SK-N-SH (cell line): ENCODE measurements at regions not wholly inside any gene's neighbourhood (a gene's known extent, or its start where the extent isn't known, plus 50 kb on each side); places are given as distances from the start of the nearest gene placed in this dataset.

Experiments
- CTCF ChIA-PET: fragments of 300-600, 350-600 bp; formaldehyde crosslinking; extraction: SDS; loops from one replicate; lab custom pipeline; 2021; lab: Yijun Ruan, JAX
- POLR2A ChIA-PET: fragments of 350-600 bp; sonication (Branson Sonifier 250); formaldehyde crosslinking; extraction: SDS; loops from one replicate; lab custom pipeline; 2020; ENCODE audit warnings: antibody characterized with exemption, inconsistent platforms; lab: Yijun Ruan, JAX
- DNase-seq: peaks from one replicate; pipeline ENCODE4 v3.0.0; 2012
- H2AFZ ChIP-seq: fragments of 200-600 bp; sonication (generic); 2 replicates; pipeline ENCODE4 v1.8.1; 2016; ENCODE audit warnings: antibody characterized with exemption, mild to moderate bottlenecking, low read depth
- H3F3A ChIP-seq: fragments of 200-600 bp; sonication (generic); replicated peaks from 2 replicates; pipeline ENCODE3; 2016; ENCODE audit warnings: antibody characterized with exemption, mild to moderate bottlenecking; ENCODE audit not compliant: insufficient read depth
- H3K27ac ChIP-seq, 2 experiments: fragments of 200-500 bp in 1 of 2; fragments of 200-600 bp in 1 of 2; sonication (Bioruptor generic) in 1 of 2; sonication (generic), shearing (Covaris generic) in 1 of 2; 2 replicates each; pipeline versions ENCODE4 v1.5.1 to v1.6.1; 2014 to 2016; ENCODE audit warnings: low read depth in 2 of 2, inconsistent platforms in 1 of 2, low read length in 1 of 2, mild to moderate bottlenecking in 1 of 2, mixed read lengths in 1 of 2
- H3K27me3 ChIP-seq: fragments of 200-600 bp; sonication (generic), shearing (Covaris generic); 2 replicates; pipeline ENCODE4 v1.6.1; 2016; ENCODE audit warnings: mixed run types; ENCODE audit not compliant: insufficient read depth
- H3K36me3 ChIP-seq, 2 experiments: fragments of 200-500 bp in 1 of 2; fragments of 200-600 bp in 1 of 2; sonication (Bioruptor generic) in 1 of 2; sonication (generic) in 1 of 2; replicated peaks in 1 of 2; 2 replicates each; pipeline versions ENCODE3 to v1.5.1; 2014 to 2016; ENCODE audit warnings: low read length in 1 of 2, mild to moderate bottlenecking in 1 of 2; ENCODE audit not compliant: insufficient read depth in 2 of 2, control insufficient read depth in 1 of 2
- H3K4me1 ChIP-seq, 2 experiments: fragments of 200-500 bp in 1 of 2; fragments of 200-600 bp in 1 of 2; sonication (Bioruptor generic) in 1 of 2; sonication (generic), shearing (Covaris generic) in 1 of 2; 2 replicates each; pipeline versions ENCODE4 v1.5.1 to v1.6.1; 2014 to 2016; ENCODE audit warnings: low read depth in 1 of 2, low read length in 1 of 2, mixed run types in 1 of 2; ENCODE audit not compliant: insufficient read depth in 2 of 2, control insufficient read depth in 1 of 2
- H3K4me2 ChIP-seq: fragments of 200-600 bp; sonication (generic), shearing (Covaris generic); 2 replicates; pipeline ENCODE4 v1.6.1; 2017; ENCODE audit warnings: mixed run types
- H3K4me3 ChIP-seq, 2 experiments: fragments of 200-500 bp in 1 of 2; fragments of 200-600 bp in 1 of 2; sonication (Bioruptor generic) in 1 of 2; sonication (generic), shearing (Covaris generic) in 1 of 2; 2 replicates each; pipeline versions ENCODE4 v1.5.1 to v1.8.1; 2014 to 2016; ENCODE audit warnings: low read depth in 2 of 2, inconsistent platforms in 1 of 2, low read length in 1 of 2, mild to moderate bottlenecking in 1 of 2, mixed read lengths in 1 of 2, moderate library complexity in 1 of 2
- H3K79me2 ChIP-seq: fragments of 200-600 bp; sonication (generic); 2 replicates; pipeline ENCODE4 v1.8.1; 2017; ENCODE audit warnings: mild to moderate bottlenecking; ENCODE audit not compliant: insufficient read depth
- H3K9ac ChIP-seq: fragments of 200-600 bp; sonication (generic); 2 replicates; pipeline ENCODE4 v1.6.1; 2017; ENCODE audit warnings: mixed run types
- H3K9me2 ChIP-seq: fragments of 200-600 bp; sonication (generic); 2 replicates; pipeline ENCODE4 v1.6.1; 2017; ENCODE audit warnings: mixed run types
- H3K9me3 ChIP-seq: fragments of 200-600 bp; sonication (generic); 2 replicates; pipeline ENCODE4 v1.6.1; 2017; ENCODE audit warnings: mixed run types, mild to moderate bottlenecking, moderate library complexity
- H4K20me1 ChIP-seq: fragments of 200-600 bp; sonication (generic); 2 replicates; pipeline ENCODE4 v1.6.1; 2017; ENCODE audit warnings: mild to moderate bottlenecking, mixed run types; ENCODE audit not compliant: insufficient read depth
- ELF1 ChIP-seq: IDR thresholded peaks from 2 replicates; pipeline ENCODE4 v1.4.0; 2012
- FOXM1 ChIP-seq: IDR thresholded peaks from 2 replicates; pipeline ENCODE4 v1.4.0; 2012; ENCODE audit warnings: low read depth, mild to moderate bottlenecking
- IRF3 ChIP-seq: fragments of 150-350 bp; IDR thresholded peaks from 2 replicates; pipeline ENCODE4 v1.6.1; 2016; ENCODE audit warnings: mild to moderate bottlenecking, low read depth, low read length
- PBX3 ChIP-seq: IDR thresholded peaks from 2 replicates; pipeline ENCODE4; 2012
- RCOR1 ChIP-seq: fragments of 150-350 bp; IDR thresholded peaks from 2 replicates; pipeline ENCODE4 v1.6.1; 2017; ENCODE audit warnings: antibody characterized with exemption, low read length
- TAF1 ChIP-seq: IDR thresholded peaks from 2 replicates; pipeline ENCODE4 v1.6.1; 2012; ENCODE audit warnings: low read depth, mild to moderate bottlenecking, low read length, moderate library complexity, borderline replicate concordance
- YY1 ChIP-seq: IDR thresholded peaks from 2 replicates; pipeline ENCODE4 v1.4.0; 2012; ENCODE audit warnings: low read depth, mild to moderate bottlenecking
- WGBS: methylation state at CpG from one replicate; pipeline ENCODE4 v1.1.6; 2017; ENCODE audit warnings: low lambda C conversion rate; 5-methylcytosine and 5-hydroxymethylcytosine counted together
- TF ChIP-seq, protein P1 (sequence below): fragments of 150-350 bp; IDR thresholded peaks from 2 replicates; pipeline ENCODE4 v1.6.1; 2017; ENCODE audit warnings: antibody characterized with exemption, low read length, low read depth, borderline replicate concordance
- TF ChIP-seq, protein P2 (sequence below): IDR thresholded peaks from 2 replicates; pipeline ENCODE4 v1.4.0; 2012; ENCODE audit warnings: low read depth, borderline replicate concordance

DNA sequence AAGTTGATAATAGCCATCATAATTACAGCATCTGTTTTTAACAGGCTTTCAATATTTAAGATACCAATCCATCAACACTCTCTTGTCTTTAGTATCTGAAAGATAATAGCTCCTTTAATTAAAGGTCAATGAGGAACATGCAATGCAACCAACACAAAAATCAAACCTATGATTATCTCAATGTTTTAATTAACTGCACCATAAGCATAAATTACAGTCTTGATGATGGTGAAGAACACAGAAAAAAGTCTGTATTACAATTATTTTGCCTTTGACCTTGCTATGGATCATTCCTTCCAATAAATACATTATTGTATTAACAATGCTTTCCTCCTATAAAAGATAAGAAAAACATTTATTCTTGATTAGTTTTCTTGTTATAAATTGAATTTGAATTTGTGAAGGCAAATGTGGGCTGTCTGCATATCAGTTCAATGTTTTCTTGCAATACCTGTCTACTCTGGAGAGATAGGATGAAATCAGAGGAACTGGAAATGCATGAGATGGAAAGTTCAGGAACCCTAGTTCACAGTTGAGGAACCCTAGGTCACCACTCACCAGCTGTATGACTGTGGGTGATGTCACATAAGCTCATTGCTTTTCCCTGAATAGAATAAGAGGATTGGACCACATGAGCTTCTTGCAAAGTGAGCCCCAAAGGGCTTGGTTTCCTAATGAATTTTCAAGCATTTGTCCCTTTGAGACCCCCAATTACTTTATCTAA lies 58.5 kb upstream of the ANXA1 start:
- Histone ChIP-seq H3K27me3 (peaks cover 15% of the 10 kb centered on the region; the same call in 1 of the 2 replicates), H2AFZ (peak overlapping the region; percentile 92), H3K4me3 (no peak overlapping the region), H3K9me2 (no peaks in the 10 kb centered on the region), H3K79me2 (no peaks in the 10 kb centered on the region), H3K4me1 (no peaks in the 10 kb centered on the region), H3K4me2 (no peak overlapping the region), H3K9ac (no peak overlapping the region), H3K9me3 (no peaks in the 10 kb centered on the region), H3K27ac (no peak overlapping the region), H3F3A (no peaks in the 10 kb centered on the region), H3K36me3 (no peaks in the 10 kb centered on the region), H4K20me1 (no peaks in the 10 kb centered on the region)
- ChIA-PET CTCF (interaction anchor here (1.2 to 1.3 kb wide), 2 partner anchors 11 to 14 kb away, joined by 3 to 4 read pairs; no protein-coding TSS in a partner anchor), POLR2A (no interaction called here)
- no peak for DNase-seq
- no peak for TF ChIP-seq IRF3
- TF ChIP-seq, protein P1, sequence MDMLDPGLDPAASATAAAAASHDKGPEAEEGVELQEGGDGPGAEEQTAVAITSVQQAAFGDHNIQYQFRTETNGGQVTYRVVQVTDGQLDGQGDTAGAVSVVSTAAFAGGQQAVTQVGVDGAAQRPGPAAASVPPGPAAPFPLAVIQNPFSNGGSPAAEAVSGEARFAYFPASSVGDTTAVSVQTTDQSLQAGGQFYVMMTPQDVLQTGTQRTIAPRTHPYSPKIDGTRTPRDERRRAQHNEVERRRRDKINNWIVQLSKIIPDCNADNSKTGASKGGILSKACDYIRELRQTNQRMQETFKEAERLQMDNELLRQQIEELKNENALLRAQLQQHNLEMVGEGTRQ, result no peak
- TF ChIP-seq, protein P2, sequence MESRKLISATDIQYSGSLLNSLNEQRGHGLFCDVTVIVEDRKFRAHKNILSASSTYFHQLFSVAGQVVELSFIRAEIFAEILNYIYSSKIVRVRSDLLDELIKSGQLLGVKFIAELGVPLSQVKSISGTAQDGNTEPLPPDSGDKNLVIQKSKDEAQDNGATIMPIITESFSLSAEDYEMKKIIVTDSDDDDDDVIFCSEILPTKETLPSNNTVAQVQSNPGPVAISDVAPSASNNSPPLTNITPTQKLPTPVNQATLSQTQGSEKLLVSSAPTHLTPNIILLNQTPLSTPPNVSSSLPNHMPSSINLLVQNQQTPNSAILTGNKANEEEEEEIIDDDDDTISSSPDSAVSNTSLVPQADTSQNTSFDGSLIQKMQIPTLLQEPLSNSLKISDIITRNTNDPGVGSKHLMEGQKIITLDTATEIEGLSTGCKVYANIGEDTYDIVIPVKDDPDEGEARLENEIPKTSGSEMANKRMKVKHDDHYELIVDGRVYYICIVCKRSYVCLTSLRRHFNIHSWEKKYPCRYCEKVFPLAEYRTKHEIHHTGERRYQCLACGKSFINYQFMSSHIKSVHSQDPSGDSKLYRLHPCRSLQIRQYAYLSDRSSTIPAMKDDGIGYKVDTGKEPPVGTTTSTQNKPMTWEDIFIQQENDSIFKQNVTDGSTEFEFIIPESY, result no peak
- TF ChIP-seq FOXM1, result no peak

DNA sequence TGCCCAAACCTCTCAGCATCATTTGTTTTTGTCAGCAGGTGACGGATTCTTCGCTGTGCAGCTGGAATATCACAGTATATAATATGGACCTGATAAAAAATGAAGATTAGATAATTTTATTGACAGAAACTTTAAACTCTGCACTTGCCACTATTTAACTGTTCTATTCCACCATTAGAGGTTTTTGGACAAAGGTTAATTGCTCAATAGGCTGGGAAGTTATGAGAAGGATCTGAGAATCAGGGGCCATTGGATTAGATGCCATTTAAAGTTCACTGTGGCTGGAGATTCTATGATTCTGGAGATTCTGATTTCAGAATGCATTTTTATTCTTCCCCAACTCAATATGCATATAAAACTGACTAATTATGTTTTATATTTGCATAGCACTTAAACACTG lies 59.8 kb upstream of the ANXA1 start:
- Histone ChIP-seq H3K27ac (no peak overlapping the region), H3K9me3 (no peaks in the 10 kb centered on the region), H2AFZ (no peak overlapping the region), H4K20me1 (no peaks in the 10 kb centered on the region), H3K4me2 (no peak overlapping the region), H3K36me3 (no peaks in the 10 kb centered on the region), H3K4me3 (no peak overlapping the region), H3K27me3 (peaks cover 19% of the 10 kb centered on the region; the same call in 1 of the 2 replicates), H3K9ac (no peak overlapping the region), H3K9me2 (no peaks in the 10 kb centered on the region), H3K4me1 (no peaks in the 10 kb centered on the region), H3K79me2 (no peaks in the 10 kb centered on the region), H3F3A (no peaks in the 10 kb centered on the region)
- DNase-seq, result no peak
- ChIA-PET POLR2A (no interaction called here), CTCF (interaction anchor here (1.2 kb wide), 1 partner anchor 10 kb away, joined by 3 read pairs; no protein-coding TSS in a partner anchor)
- 28% methylated on average over 2 of the region's 2 CpGs for WGBS
- TF ChIP-seq ELF1, result no peak
- TF ChIP-seq YY1, result no peak
- TF ChIP-seq PBX3, result no peak
- no peak for TF ChIP-seq TAF1
- TF ChIP-seq RCOR1, result no peak
